Right lobe of liver (tissue), 6 donors: ENCODE measurements at regions not wholly inside any gene's neighbourhood (a gene's known extent, or its start where the extent isn't known, plus 50 kb on each side); places are given as distances from the start of the nearest gene placed in this dataset.

Source experiments
- ATAC-seq, 4 donors: fragments of 200-7000 bp; cut with Tn5 transposase; one replicate each; pipeline ENCODE4 v1.9.1; 2020; ENCODE audit warnings: mild to moderate bottlenecking in 4 of 4, moderate library complexity in 4 of 4
- DNase-seq, 3 donors: peaks; one replicate each; pipeline ENCODE4 v3.0.0-alpha.2; 2020
- H3K27ac ChIP-seq, 3 donors: fragments of 200-600 bp; one replicate each; pipeline ENCODE4 v1.8.0; 2022
- H3K27me3 ChIP-seq, 2 donors: fragments of 200-600 bp; one replicate each; pipeline ENCODE4 v1.8.0; 2022
- H3K36me3 ChIP-seq, 4 donors: fragments of 200-600 bp; sonication (generic) in 1 of 4; one replicate each; pipeline versions ENCODE4 v1.5.1 to v1.8.0; 2017 to 2022; ENCODE audit warnings: control low read depth in 1 of 4
- H3K4me1 ChIP-seq, 4 donors: fragments of 200-600 bp; sonication (generic) in 1 of 4; one replicate each; pipeline versions ENCODE4 v1.5.1 to v1.8.0; 2017 to 2022; ENCODE audit warnings: control low read depth in 1 of 4
- H3K4me3 ChIP-seq, 3 donors: fragments of 200-600 bp; one replicate each; pipeline ENCODE4 v1.8.0; 2022
- H3K9me3 ChIP-seq, 4 donors: fragments of 200-600 bp; sonication (generic) in 1 of 4; one replicate each; pipeline versions ENCODE4 v1.5.1 to v1.8.0; 2017 to 2022; ENCODE audit warnings: control low read depth in 1 of 4
- POLR2A ChIP-seq: fragments of 450-650 bp; IDR thresholded peaks from one replicate; pipeline ENCODE4 v1.6.1; 2017; ENCODE audit warnings: antibody characterized with exemption, mild to moderate bottlenecking
- WGBS: methylation state at CpG from one replicate; pipeline ENCODE4 v1.1.6; 2018; ENCODE audit warnings: low coverage, low lambda C conversion rate; ENCODE audit not compliant: insufficient coverage; ENCODE audit errors: missing lambda C conversion rate; 5-methylcytosine and 5-hydroxymethylcytosine counted together
- intact Hi-C, 2 donors: fragments of 100-400 bp; cut with DNase I; formaldehyde crosslinking; loops; one replicate each; pipeline versions ENCODE4 v1.11.2 to v1.14.1; 2022
- TF ChIP-seq, protein P1 (sequence below), 4 donors: fragments of 200-600 bp in 3 of 4; fragments of 450-650 bp in 1 of 4; IDR thresholded peaks; one replicate each; pipeline versions ENCODE4 v1.5.1 to v1.8.0; 2016 to 2022; ENCODE audit warnings: antibody characterized with exemption in 4 of 4, mild to moderate bottlenecking in 2 of 4
- donor health status: DM: no; HTN: yes; CAD: no.
- donor health status: DM: no; HTN: no; CAD: no.
- donor health status: DM: no; HTN: no; CAD: no.
- donor health status: DM: no; HTN: yes; CAD: no.
- donor health status: DM: no; HTN: yes; CAD: no.

DNA sequence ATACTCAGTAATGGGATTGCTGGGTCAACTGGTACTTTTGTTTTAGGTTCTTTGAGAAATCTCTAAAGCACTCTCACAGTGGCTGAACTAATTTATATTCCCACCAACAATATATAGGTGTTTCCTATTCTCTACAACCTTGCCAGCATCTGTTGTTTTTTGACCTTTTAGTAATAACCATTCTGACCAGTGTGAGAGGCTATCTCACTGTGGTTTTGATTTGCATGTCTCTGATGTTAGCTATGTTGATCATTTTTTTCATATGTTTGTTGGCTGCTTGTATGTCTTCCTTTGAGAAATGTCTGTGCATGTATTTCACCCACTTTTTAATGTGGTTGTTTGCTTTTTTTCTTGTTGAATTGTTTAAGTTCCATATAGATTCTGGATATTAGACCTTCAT lies 98.2 kb upstream of the DCBLD2 start:
- H3K9me3 ChIP-seq = no peaks in the 10 kb centered on the region
- no peak for DNase-seq
- no peak for TF ChIP-seq POLR2A
- TF ChIP-seq, protein P1, sequence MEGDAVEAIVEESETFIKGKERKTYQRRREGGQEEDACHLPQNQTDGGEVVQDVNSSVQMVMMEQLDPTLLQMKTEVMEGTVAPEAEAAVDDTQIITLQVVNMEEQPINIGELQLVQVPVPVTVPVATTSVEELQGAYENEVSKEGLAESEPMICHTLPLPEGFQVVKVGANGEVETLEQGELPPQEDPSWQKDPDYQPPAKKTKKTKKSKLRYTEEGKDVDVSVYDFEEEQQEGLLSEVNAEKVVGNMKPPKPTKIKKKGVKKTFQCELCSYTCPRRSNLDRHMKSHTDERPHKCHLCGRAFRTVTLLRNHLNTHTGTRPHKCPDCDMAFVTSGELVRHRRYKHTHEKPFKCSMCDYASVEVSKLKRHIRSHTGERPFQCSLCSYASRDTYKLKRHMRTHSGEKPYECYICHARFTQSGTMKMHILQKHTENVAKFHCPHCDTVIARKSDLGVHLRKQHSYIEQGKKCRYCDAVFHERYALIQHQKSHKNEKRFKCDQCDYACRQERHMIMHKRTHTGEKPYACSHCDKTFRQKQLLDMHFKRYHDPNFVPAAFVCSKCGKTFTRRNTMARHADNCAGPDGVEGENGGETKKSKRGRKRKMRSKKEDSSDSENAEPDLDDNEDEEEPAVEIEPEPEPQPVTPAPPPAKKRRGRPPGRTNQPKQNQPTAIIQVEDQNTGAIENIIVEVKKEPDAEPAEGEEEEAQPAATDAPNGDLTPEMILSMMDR (IDR thresholded peaks at IDR 0.05) = no peak
- intact Hi-C loops = loop anchor here in 1 of 2 donors (10.0 kb wide), 1 partner anchor 185 kb away; no protein-coding TSS in a partner anchor
- no peaks in the 10 kb centered on the region for H3K36me3 ChIP-seq
- no peaks in the 10 kb centered on the region for H3K4me1 ChIP-seq
- no peak overlapping the region for H3K4me3 ChIP-seq
- H3K27me3 ChIP-seq = no peaks in the 10 kb centered on the region
- no peak for ATAC-seq
- H3K27ac ChIP-seq = no peak overlapping the region

GRCh38 chr3:98994128-98994762 lies 92.8 kb upstream of the DCBLD2 start:
- Histone ChIP-seq H3K27me3 (no peaks in the 10 kb centered on the region), H3K9me3 (no peaks in the 10 kb centered on the region), H3K4me3 (no peak overlapping the region), H3K4me1 (no peaks in the 10 kb centered on the region), H3K27ac (no peak overlapping the region), H3K36me3 (no peaks in the 10 kb centered on the region)
- intact Hi-C loops = loop anchor here (5.0 to 10.0 kb wide), 2 partner anchors 177 to 179 kb away; no protein-coding TSS in a partner anchor
- no peak for TF ChIP-seq POLR2A
- TF ChIP-seq, protein P1 (IDR thresholded peaks at IDR 0.05) = peak; percentile 56 to 74 (median 65)
- ATAC-seq = peak; percentile 65 to 79 (median 76)
- DNase-seq = no peak

DNA sequence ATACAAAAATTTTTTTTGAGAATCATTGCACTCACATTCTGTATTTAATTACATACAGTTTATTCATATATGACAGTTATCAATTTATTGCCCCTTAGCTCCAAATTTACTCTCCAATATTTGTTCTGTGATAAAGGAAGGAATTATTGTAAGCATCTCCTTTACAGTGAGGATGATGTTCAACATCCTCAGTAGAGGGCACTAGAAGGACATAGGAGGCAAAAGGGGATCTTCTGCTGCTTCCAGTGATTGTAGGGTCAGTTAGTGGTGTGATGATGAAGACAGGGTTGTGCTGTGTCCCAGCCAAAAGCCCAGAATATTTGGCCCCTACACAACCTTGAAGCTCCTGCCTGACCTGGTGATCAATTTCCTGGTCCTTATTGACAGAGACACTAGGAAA lies 89.9 kb upstream of the DCBLD2 start:
- H3K4me3 ChIP-seq = no peak overlapping the region
- H3K36me3 ChIP-seq = no peaks in the 10 kb centered on the region
- ATAC-seq (no peak), DNase-seq (no peak)
- H3K27me3 ChIP-seq = no peaks in the 10 kb centered on the region
- H3K27ac ChIP-seq = no peak overlapping the region
- H3K4me1 ChIP-seq = no peaks in the 10 kb centered on the region
- H3K9me3 ChIP-seq = no peaks in the 10 kb centered on the region
- TF ChIP-seq, protein P1 (IDR thresholded peaks at IDR 0.05) = no peak
- no peak for TF ChIP-seq POLR2A
- intact Hi-C loops = loop anchor here (5.0 to 10.0 kb wide), 2 partner anchors 174 to 177 kb away; no protein-coding TSS in a partner anchor

GRCh38 chr3:98990657-98991056 lies 89.2 kb upstream of the DCBLD2 start:
- WGBS = 62% methylated on average over 2 of the region's 2 CpGs

More at GRCh38 chr3:98990657-98991056, 89.2 kb upstream of the DCBLD2 start:
- Histone ChIP-seq H3K9me3 (no peaks in the 10 kb centered on the region), H3K4me1 (no peaks in the 10 kb centered on the region), H3K4me3 (no peak overlapping the region), H3K27ac (no peak overlapping the region), H3K27me3 (no peaks in the 10 kb centered on the region), H3K36me3 (no peaks in the 10 kb centered on the region)
- no peak for TF ChIP-seq POLR2A
- TF ChIP-seq, protein P1 (IDR thresholded peaks at IDR 0.05) = no peak
- ATAC-seq (no peak), DNase-seq (no peak)
- intact Hi-C loops = loop anchor here (5.0 to 10.0 kb wide), 2 partner anchors 173 to 176 kb away; no protein-coding TSS in a partner anchor
